HEK293T (cell line): ENCODE measurements at regions not wholly inside any gene's neighbourhood (a gene's known extent, or its start where the extent isn't known, plus 50 kb on each side); places are given as distances from the start of the nearest gene placed in this dataset.

ENCODE experiments used
- ARNT ChIP-seq: fragments of 450-650 bp; IDR thresholded peaks from 2 replicates; pipeline ENCODE4 v1.6.1; 2017; ENCODE audit warnings: mild to moderate bottlenecking
- BHLHE40 ChIP-seq: fragments of 450-650 bp; IDR thresholded peaks from 2 replicates; pipeline ENCODE4 v1.6.1; 2016; ENCODE audit warnings: mild to moderate bottlenecking, moderate library complexity, borderline replicate concordance
- CTBP1 ChIP-seq: fragments of 450-650 bp; IDR thresholded peaks from 2 replicates; pipeline ENCODE4 v1.6.1; 2016; ENCODE audit warnings: borderline replicate concordance
- ELF4 ChIP-seq: fragments of 450-650 bp; IDR thresholded peaks from 2 replicates; pipeline ENCODE4 v1.6.1; 2017; ENCODE audit warnings: antibody characterized with exemption
- FOXA1 ChIP-seq: fragments of 450-650 bp; IDR thresholded peaks from 2 replicates; pipeline ENCODE4 v1.6.1; 2016; ENCODE audit warnings: mild to moderate bottlenecking
- FOXK2 ChIP-seq: fragments of 450-650 bp; IDR thresholded peaks from 2 replicates; pipeline ENCODE4 v1.6.1; 2016; ENCODE audit warnings: mild to moderate bottlenecking
- FOXM1 ChIP-seq: fragments of 450-650 bp; IDR thresholded peaks from 2 replicates; pipeline ENCODE4 v1.6.1; 2017; ENCODE audit warnings: mild to moderate bottlenecking, borderline replicate concordance
- HDGF ChIP-seq: fragments of 450-650 bp; IDR thresholded peaks from 2 replicates; pipeline ENCODE4 v1.6.1; 2017; ENCODE audit warnings: antibody characterized with exemption, borderline replicate concordance
- NFRKB ChIP-seq: fragments of 450-650 bp; IDR thresholded peaks from 2 replicates; pipeline ENCODE4 v1.6.1; 2016; ENCODE audit warnings: mild to moderate bottlenecking, moderate library complexity
- SP1 ChIP-seq: fragments of 450-650 bp; IDR thresholded peaks from 2 replicates; pipeline ENCODE4 v1.6.1; 2017
- SUZ12 ChIP-seq: fragments of 450-650 bp; IDR thresholded peaks from 2 replicates; pipeline ENCODE4 v1.6.1; 2016; ENCODE audit warnings: mild to moderate bottlenecking
- TARDBP ChIP-seq: fragments of 450-650 bp; IDR thresholded peaks from 2 replicates; pipeline ENCODE4 v1.6.1; 2016
- ZNF384 ChIP-seq: fragments of 450-650 bp; IDR thresholded peaks from 2 replicates; pipeline ENCODE4 v1.6.1; 2016
- TF ChIP-seq, protein P1 (sequence below): fragments of 450-650 bp; IDR thresholded peaks from 2 replicates; pipeline ENCODE4 v1.6.1; 2016

DNA sequence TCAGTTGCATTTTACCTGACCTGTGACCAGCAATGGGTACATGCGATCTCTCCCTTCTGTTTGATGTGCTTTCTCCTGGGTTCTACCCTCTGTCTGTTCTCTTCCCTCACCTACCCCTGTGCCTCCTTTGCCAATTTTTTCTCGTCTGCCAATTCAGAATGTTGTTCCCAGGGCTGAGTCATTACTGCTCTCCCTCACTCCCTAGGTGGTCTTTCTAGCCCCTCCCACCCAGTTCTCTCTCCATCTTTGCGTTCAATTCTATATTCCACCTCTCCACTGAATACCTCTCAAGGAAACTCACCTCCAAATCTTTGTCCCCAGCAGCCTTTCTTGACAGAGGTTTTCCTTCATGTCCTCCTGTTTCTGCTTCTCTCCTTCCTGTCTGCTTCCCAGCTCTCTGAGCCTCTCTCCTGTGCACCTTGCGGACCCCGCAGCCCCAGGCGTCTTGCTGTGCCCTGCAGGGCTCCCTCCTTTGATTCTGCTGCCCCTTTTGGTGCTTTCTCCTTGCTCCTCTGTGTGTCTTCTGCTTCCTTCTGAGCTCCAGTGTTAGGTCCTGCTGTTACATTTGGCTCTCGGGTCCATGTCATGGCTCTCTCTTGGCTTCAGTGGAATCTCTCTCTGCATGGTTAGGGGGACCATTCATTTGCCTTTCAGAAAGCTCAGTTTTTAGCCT lies 398.2 kb upstream of the TPM1 start:
- TF ChIP-seq SP1 (no peak), SUZ12 (no peak), CTBP1 (no peak), FOXK2 (no peak), ZNF384 (no peak), ARNT (no peak), NFRKB (no peak), HDGF (no peak), FOXA1 (no peak), FOXM1 (no peak), TARDBP (no peak), ELF4 (no peak), BHLHE40 (no peak)
- TF ChIP-seq, protein P1, sequence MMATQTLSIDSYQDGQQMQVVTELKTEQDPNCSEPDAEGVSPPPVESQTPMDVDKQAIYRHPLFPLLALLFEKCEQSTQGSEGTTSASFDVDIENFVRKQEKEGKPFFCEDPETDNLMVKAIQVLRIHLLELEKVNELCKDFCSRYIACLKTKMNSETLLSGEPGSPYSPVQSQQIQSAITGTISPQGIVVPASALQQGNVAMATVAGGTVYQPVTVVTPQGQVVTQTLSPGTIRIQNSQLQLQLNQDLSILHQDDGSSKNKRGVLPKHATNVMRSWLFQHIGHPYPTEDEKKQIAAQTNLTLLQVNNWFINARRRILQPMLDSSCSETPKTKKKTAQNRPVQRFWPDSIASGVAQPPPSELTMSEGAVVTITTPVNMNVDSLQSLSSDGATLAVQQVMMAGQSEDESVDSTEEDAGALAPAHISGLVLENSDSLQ: no peak
